ENCODE measurements at regions not wholly inside any gene's neighbourhood (a gene's known extent, or its start where the extent isn't known, plus 50 kb on each side); places are given as distances from the start of the nearest gene placed in this dataset.

DNA sequence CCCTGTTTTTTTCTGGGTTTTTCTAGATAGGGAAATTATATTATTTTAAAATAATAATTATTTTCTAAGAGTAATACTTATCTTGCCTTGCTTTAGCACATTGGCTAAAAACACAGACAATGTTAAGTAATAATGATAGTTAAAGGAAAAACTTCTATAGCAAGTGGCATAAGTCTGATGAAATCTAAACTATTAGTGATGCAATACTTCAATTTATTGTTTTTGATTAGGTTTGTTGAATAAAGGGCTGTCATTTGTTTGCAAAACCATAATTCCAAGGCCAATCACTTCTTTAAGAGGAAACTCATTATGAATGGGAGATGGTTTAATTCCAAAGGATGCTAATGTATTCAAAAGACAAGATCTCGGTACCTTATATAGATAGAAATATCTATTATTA lies 293.8 kb upstream of the FBXL7 start:
- H3K36me3 ChIP-seq (ENCODE audit: control insufficient read depth, insufficient read depth, low read length), result no peaks in the 10 kb centered on the region
- no TSS peak for BruUV-seq (replicated peaks)
- H3K4me3 ChIP-seq, result no peak overlapping the region
- no peaks in the 10 kb centered on the region for H3K27me3 ChIP-seq (ENCODE audit: control insufficient read depth in 2 of 2, insufficient read depth in 2 of 2, low read length in 2 of 2)
- ChIA-PET POLR2A (no interaction called here), CTCF (ENCODE audit: low intra/inter-chr PET ratio) (no interaction called here)
- no peak for FAIRE-seq
- H3K9ac ChIP-seq (ENCODE audit: insufficient read depth in 1 of 2, low read depth in 2 of 2, low read length in 2 of 2), result no peak overlapping the region
- no peaks in the 10 kb centered on the region for H3K79me2 ChIP-seq (ENCODE audit: control insufficient read depth, insufficient read depth, low read length)
- in situ Hi-C loops (cut with MboI), result no loop called here
- no peak for TF ChIP-seq CEBPG (CRISPR knock-in tag; IDR thresholded peaks at IDR 0.05)
- TF ChIP-seq CEBPG (tag; conservative IDR thresholded peaks at IDR 0.05 in 1 of 2, IDR thresholded peaks at IDR 0.05 in 1 of 2), result peak; percentile 31 to 88; a peak in 3 of 4 replicates
- peak; percentile 57 for TF ChIP-seq CEBPB (tag; IDR thresholded peaks at IDR 0.05)
- no peak for TF ChIP-seq ZEB2 (IDR thresholded peaks at IDR 0.05)
- TF ChIP-seq, protein P1, sequence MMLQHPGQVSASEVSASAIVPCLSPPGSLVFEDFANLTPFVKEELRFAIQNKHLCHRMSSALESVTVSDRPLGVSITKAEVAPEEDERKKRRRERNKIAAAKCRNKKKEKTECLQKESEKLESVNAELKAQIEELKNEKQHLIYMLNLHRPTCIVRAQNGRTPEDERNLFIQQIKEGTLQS (IDR thresholded peaks at IDR 0.05), result peak; percentile 35; the same call in 1 of the 2 replicates
- TF ChIP-seq, protein P1 (CRISPR knock-in tag; conservative IDR thresholded peaks at IDR 0.05), result no peak
- TF ChIP-seq, protein P2, sequence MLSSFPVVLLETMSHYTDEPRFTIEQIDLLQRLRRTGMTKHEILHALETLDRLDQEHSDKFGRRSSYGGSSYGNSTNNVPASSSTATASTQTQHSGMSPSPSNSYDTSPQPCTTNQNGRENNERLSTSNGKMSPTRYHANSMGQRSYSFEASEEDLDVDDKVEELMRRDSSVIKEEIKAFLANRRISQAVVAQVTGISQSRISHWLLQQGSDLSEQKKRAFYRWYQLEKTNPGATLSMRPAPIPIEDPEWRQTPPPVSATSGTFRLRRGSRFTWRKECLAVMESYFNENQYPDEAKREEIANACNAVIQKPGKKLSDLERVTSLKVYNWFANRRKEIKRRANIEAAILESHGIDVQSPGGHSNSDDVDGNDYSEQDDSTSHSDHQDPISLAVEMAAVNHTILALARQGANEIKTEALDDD (IDR thresholded peaks at IDR 0.05), result no peak
- TF ChIP-seq POLR2AphosphoS5 (IDR thresholded peaks at IDR 0.05; ENCODE audit: control insufficient read depth, insufficient read depth, low read depth, low read length), result no peak
- H2AFZ ChIP-seq (ENCODE audit: low read depth, low read length), result no peak overlapping the region
- no peaks in the 10 kb centered on the region; the same call in 1 of the 2 replicates for H3K9me3 ChIP-seq (replicated peaks; ENCODE audit: control insufficient read depth, insufficient read depth, low read depth, low read length)
- no peaks in the 10 kb centered on the region for H3K9me1 ChIP-seq (ENCODE audit: control insufficient read depth, insufficient read depth, low read length)
- 0% methylated on average over 1 of the region's 1 CpG for WGBS (ENCODE audit: insufficient coverage, low coverage, missing lambda C conversion rate)
- no peak overlapping the region for H3K27ac ChIP-seq (ENCODE audit: extremely low read depth, low read depth, low read length)
- no peaks in the 10 kb centered on the region for H3K4me1 ChIP-seq (replicated peaks in 1 of 2; ENCODE audit: control insufficient read depth in 2 of 2, insufficient read depth in 2 of 2, low read length in 2 of 2)
- H4K20me1 ChIP-seq (replicated peaks; ENCODE audit: control insufficient read depth, insufficient read depth, low read length), result no peaks in the 10 kb centered on the region
- no peak for DNase-seq (ENCODE audit: extremely low read depth in 1 of 4, low spot score in 3 of 4)
- intact Hi-C loops (cut with micrococcal nuclease), result no loop called here
- ATAC-seq, result no peak
- H3K4me2 ChIP-seq (ENCODE audit: insufficient read depth, low read length), result no peak overlapping the region

Data from K562 (cell line).